HL-60 (cell line): ENCODE measurements at regions not wholly inside any gene's neighbourhood (a gene's known extent, or its start where the extent isn't known, plus 50 kb on each side); places are given as distances from the start of the nearest gene placed in this dataset.

ENCODE experiments used
- DNase-seq, 2 experiments: peaks; one replicate each; pipeline ENCODE4 v3.0.0-alpha.2; 2010 to 2020; ENCODE audit warnings: low read depth in 1 of 2, low spot score in 1 of 2
- H3K27ac ChIP-seq: fragments of 250-450 bp; sonication (Bioruptor Pico); replicated peaks from 2 replicates; pipeline ENCODE4 v1.5.1; 2020; ENCODE audit warnings: mild to moderate bottlenecking, moderate library complexity
- H3K27me3 ChIP-seq: fragments of 250-450 bp; sonication (Bioruptor Pico); 2 replicates; pipeline ENCODE4 v1.5.1; 2021; ENCODE audit warnings: mild to moderate bottlenecking, moderate library complexity; ENCODE audit not compliant: insufficient read depth, poor library complexity, severe bottlenecking
- H3K4me3 ChIP-seq: replicated peaks from 2 replicates; pipeline ENCODE4 v1.5.1; 2011; ENCODE audit warnings: mild to moderate bottlenecking, control low read depth, low read length; ENCODE audit not compliant: insufficient read depth
- GABPA ChIP-seq: IDR thresholded peaks from 2 replicates; pipeline ENCODE4 v1.6.1; 2012; ENCODE audit warnings: low read depth
- POLR2AphosphoS5 ChIP-seq: IDR thresholded peaks from 2 replicates; pipeline ENCODE4 v1.6.1; 2012; ENCODE audit warnings: low read depth
- SPI1 ChIP-seq: IDR thresholded peaks from 2 replicates; pipeline ENCODE4 v1.6.1; 2012; ENCODE audit warnings: low read depth, mild to moderate bottlenecking, borderline replicate concordance
- TF ChIP-seq, protein P1 (sequence below): IDR thresholded peaks from one replicate; pipeline ENCODE4 v1.5.1; 2011; ENCODE audit warnings: low read length, control low read depth, inconsistent platforms; ENCODE audit not compliant: insufficient read depth
- TF ChIP-seq, protein P2 (sequence below): IDR thresholded peaks from 2 replicates; pipeline ENCODE4 v1.6.1; 2012; ENCODE audit warnings: low read depth; ENCODE audit not compliant: insufficient replicate concordance

- H3K27me3 ChIP-seq, result no peaks in the 10 kb centered on the region
- TF ChIP-seq POLR2AphosphoS5 (no peak), GABPA (no peak), SPI1 (no peak)
- TF ChIP-seq, protein P1, sequence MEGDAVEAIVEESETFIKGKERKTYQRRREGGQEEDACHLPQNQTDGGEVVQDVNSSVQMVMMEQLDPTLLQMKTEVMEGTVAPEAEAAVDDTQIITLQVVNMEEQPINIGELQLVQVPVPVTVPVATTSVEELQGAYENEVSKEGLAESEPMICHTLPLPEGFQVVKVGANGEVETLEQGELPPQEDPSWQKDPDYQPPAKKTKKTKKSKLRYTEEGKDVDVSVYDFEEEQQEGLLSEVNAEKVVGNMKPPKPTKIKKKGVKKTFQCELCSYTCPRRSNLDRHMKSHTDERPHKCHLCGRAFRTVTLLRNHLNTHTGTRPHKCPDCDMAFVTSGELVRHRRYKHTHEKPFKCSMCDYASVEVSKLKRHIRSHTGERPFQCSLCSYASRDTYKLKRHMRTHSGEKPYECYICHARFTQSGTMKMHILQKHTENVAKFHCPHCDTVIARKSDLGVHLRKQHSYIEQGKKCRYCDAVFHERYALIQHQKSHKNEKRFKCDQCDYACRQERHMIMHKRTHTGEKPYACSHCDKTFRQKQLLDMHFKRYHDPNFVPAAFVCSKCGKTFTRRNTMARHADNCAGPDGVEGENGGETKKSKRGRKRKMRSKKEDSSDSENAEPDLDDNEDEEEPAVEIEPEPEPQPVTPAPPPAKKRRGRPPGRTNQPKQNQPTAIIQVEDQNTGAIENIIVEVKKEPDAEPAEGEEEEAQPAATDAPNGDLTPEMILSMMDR, result no peak
- TF ChIP-seq, protein P2, sequence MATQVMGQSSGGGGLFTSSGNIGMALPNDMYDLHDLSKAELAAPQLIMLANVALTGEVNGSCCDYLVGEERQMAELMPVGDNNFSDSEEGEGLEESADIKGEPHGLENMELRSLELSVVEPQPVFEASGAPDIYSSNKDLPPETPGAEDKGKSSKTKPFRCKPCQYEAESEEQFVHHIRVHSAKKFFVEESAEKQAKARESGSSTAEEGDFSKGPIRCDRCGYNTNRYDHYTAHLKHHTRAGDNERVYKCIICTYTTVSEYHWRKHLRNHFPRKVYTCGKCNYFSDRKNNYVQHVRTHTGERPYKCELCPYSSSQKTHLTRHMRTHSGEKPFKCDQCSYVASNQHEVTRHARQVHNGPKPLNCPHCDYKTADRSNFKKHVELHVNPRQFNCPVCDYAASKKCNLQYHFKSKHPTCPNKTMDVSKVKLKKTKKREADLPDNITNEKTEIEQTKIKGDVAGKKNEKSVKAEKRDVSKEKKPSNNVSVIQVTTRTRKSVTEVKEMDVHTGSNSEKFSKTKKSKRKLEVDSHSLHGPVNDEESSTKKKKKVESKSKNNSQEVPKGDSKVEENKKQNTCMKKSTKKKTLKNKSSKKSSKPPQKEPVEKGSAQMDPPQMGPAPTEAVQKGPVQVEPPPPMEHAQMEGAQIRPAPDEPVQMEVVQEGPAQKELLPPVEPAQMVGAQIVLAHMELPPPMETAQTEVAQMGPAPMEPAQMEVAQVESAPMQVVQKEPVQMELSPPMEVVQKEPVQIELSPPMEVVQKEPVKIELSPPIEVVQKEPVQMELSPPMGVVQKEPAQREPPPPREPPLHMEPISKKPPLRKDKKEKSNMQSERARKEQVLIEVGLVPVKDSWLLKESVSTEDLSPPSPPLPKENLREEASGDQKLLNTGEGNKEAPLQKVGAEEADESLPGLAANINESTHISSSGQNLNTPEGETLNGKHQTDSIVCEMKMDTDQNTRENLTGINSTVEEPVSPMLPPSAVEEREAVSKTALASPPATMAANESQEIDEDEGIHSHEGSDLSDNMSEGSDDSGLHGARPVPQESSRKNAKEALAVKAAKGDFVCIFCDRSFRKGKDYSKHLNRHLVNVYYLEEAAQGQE, result no peak
- no peak for DNase-seq
- no peak overlapping the region for H3K27ac ChIP-seq
- no peak overlapping the region for H3K4me3 ChIP-seq
Measured at GRCh38 chr16:48479329-48479728, 94.1 kb upstream of the SIAH1 start.

DNA sequence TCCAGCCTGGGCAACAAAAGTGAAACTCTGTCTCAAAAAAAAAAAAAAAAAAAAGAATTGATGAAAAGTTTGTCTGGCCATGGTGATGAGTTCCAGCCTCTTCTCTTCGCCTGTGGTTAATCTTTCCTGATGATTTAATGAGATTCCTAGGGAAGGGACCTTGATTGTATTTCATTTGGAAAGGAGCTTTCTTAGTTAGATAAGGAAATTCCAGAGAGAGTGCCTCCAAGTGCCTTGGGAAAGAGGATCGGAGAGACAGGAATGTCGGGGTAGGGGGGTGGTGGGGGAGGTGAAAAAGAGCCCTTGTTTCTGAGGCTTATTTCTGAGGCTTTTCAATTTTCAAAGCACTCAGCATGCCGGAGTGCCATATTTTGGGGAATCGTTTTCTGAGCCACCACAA is 93.2 kb upstream of the SIAH1 start:
- TF ChIP-seq, protein P2, result no peak
- TF ChIP-seq, protein P1, result no peak
- TF ChIP-seq SPI1, result no peak
- no peak for TF ChIP-seq POLR2AphosphoS5
- no peak for TF ChIP-seq GABPA
- H3K27me3 ChIP-seq, result no peaks in the 10 kb centered on the region
- no peak for DNase-seq
- H3K27ac ChIP-seq, result no peak overlapping the region
- H3K4me3 ChIP-seq, result no peak overlapping the region

DNA sequence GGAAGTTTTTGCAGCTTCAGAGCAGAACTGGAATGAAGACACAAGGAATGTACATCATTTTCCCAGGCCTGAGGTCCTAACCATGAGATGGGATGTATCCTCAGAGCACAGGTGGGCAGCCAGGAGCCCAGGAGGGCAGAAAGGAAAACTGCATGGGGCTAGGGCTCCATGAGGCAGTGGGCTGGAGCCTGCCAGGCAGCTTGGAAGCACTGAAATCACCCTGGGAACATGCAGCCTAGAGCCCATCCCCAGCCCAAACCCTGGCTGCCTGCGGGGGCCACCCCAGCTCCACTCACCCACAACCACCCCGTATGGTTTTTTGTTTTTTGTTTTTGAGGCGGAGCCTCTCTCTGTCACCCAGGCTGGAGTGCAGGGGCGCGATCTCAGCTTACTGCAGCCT is 86.2 kb upstream of the SIAH1 start:
- DNase-seq, result no peak
- Histone ChIP-seq H3K4me3 (no peak overlapping the region), H3K27me3 (no peaks in the 10 kb centered on the region), H3K27ac (no peak overlapping the region)
- no peak for TF ChIP-seq POLR2AphosphoS5

- Histone ChIP-seq H3K27me3 (no peaks in the 10 kb centered on the region), H3K4me3 (no peak overlapping the region), H3K27ac (no peak overlapping the region)
- TF ChIP-seq POLR2AphosphoS5, result no peak
- TF ChIP-seq, protein P2, result no peak
- TF ChIP-seq SPI1, result no peak
- TF ChIP-seq, protein P1, result no peak
- TF ChIP-seq GABPA, result no peak
- DNase-seq, result no peak
Measured at GRCh38 chr16:48462106-48462740, 77.0 kb upstream of the SIAH1 start.
